IPS-NIHi7 (cell line): ENCODE measurements at regions not wholly inside any gene's neighbourhood (a gene's known extent, or its start where the extent isn't known, plus 50 kb on each side); places are given as distances from the start of the nearest gene placed in this dataset.

Experiments used
- DNase-seq: peaks from one replicate; pipeline ENCODE4 v3.0.0; 2012; ENCODE audit warnings: mixed read lengths; ENCODE audit errors: extremely low spot score

GRCh38 chr9:88925481-88925880 is 65.8 kb upstream of the S1PR3 start:
- no peak for DNase-seq

- no peak for DNase-seq
Observed at GRCh38 chr9:88926781-88927505, 64.3 kb upstream of the S1PR3 start.

- DNase-seq: no peak
Observed at GRCh38 chr9:88927510-88927909, 63.8 kb upstream of the S1PR3 start.

GRCh38 chr9:88930716-88931115 is 60.6 kb upstream of the S1PR3 start:
- DNase-seq: no peak

GRCh38 chr9:88932766-88933165 is 58.5 kb upstream of the S1PR3 start:
- DNase-seq: no peak

GRCh38 chr9:88933607-88934379 is 57.5 kb upstream of the S1PR3 start:
- DNase-seq: no peak

GRCh38 chr9:88934876-88935535 is 56.3 kb upstream of the S1PR3 start:
- DNase-seq: no peak

GRCh38 chr9:88936132-88936531 is 55.1 kb upstream of the S1PR3 start:
- DNase-seq: no peak

GRCh38 chr9:88936668-88937067 is 54.6 kb upstream of the S1PR3 start:
- no peak for DNase-seq

- DNase-seq: no peak
Observed at GRCh38 chr9:88937248-88937647, 54.0 kb upstream of the S1PR3 start.

- no peak for DNase-seq
Observed at GRCh38 chr9:88938189-88938588, 53.1 kb upstream of the S1PR3 start.
